Kidney (tissue), 13 donors: ENCODE measurements at regions not wholly inside any gene's neighbourhood (a gene's known extent, or its start where the extent isn't known, plus 50 kb on each side); places are given as distances from the start of the nearest gene placed in this dataset.

Experiments
- DNase-seq, 5 donors: peaks; one replicate each; pipeline ENCODE4 v3.0.0-alpha.2; 2013 to 2020
- FAIRE-seq: peaks from 2 replicates; lab custom pipeline; 2012; peaks lifted over from hg19 to GRCh38; lab: Jason Lieb, UNC
- H3K27ac ChIP-seq, 2 donors: one replicate each; pipeline ENCODE4 v1.7.0; 2013; ENCODE audit warnings: low read depth in 2 of 2, low read length in 2 of 2, inconsistent platforms in 1 of 2
- H3K27me3 ChIP-seq: one replicate; pipeline ENCODE4 v1.7.1; 2013; ENCODE audit warnings: low read length, inconsistent platforms; ENCODE audit not compliant: control insufficient read depth, insufficient read depth
- H3K36me3 ChIP-seq, 3 donors: one replicate each; pipeline versions ENCODE4 v1.7.0 to v1.7.1; 2013; ENCODE audit warnings: low read length in 3 of 3, control low read depth in 1 of 3, inconsistent platforms in 1 of 3; ENCODE audit not compliant: insufficient read depth in 3 of 3, control insufficient read depth in 2 of 3
- H3K4me1 ChIP-seq, 3 donors: one replicate each; pipeline versions ENCODE4 v1.7.0 to v1.7.1; 2013; ENCODE audit warnings: low read length in 3 of 3, inconsistent platforms in 1 of 3, low read depth in 1 of 3; ENCODE audit not compliant: control insufficient read depth in 2 of 3, insufficient read depth in 2 of 3
- H3K4me3 ChIP-seq, 3 donors: one replicate each; pipeline versions ENCODE4 v1.7.0 to v1.8.1; 2013; ENCODE audit warnings: low read length in 3 of 3, control low read depth in 1 of 3, inconsistent platforms in 1 of 3
- H3K9ac ChIP-seq, 3 donors: one replicate each; pipeline versions ENCODE4 v1.7.0 to v1.7.1; 2013; ENCODE audit warnings: low read length in 3 of 3, control low read depth in 1 of 3, inconsistent platforms in 1 of 3
- H3K9me3 ChIP-seq, 3 donors: one replicate each; pipeline versions ENCODE4 v1.7.0 to v1.7.1; 2013; ENCODE audit warnings: low read length in 3 of 3, control low read depth in 1 of 3, inconsistent platforms in 1 of 3; ENCODE audit not compliant: control insufficient read depth in 2 of 3, insufficient read depth in 1 of 3
- CTCF ChIP-seq: IDR thresholded peaks from 3 replicates; pipeline ENCODE4 v1.5.1; 2012; ENCODE audit warnings: mild to moderate bottlenecking, moderate library complexity, borderline replicate concordance; ENCODE audit not compliant: insufficient read depth; ENCODE audit errors: extremely low read depth
- intact Hi-C: fragments of 100-400 bp; cut with DNase I; formaldehyde crosslinking; loops from one replicate; pipeline ENCODE4 v1.11.1; 2022
- donor health status: control.
- donor health status: control.
- donor health status: control.
- donor health status: control.
- donor health status: control.
- donor health status: DM: yes; HTN: yes; CAD: no.
- donor health status: Normal renal cell carcinoma (clear cell type).

- no peak for DNase-seq
- H3K9ac ChIP-seq: no peak overlapping the region
- H3K27me3 ChIP-seq: no peaks in the 10 kb centered on the region
- H3K9me3 ChIP-seq: peaks cover 0 to 3% (median 0%) of the 10 kb centered on the region in 3 donors
- H3K36me3 ChIP-seq: no peaks in the 10 kb centered on the region
- no peak for FAIRE-seq
- intact Hi-C loops: no loop called here
- no peak for TF ChIP-seq CTCF
- H3K4me1 ChIP-seq: no peaks in the 10 kb centered on the region
- H3K4me3 ChIP-seq: no peak overlapping the region
- no peak overlapping the region for H3K27ac ChIP-seq
These were observed 95.9 kb downstream of the TBX3 start for GRCh38 chr12:114588061-114588460.

GRCh38 chr12:114580306-114580705, 103.7 kb downstream of the TBX3 start:
- no peaks in the 10 kb centered on the region for H3K4me1 ChIP-seq
- FAIRE-seq (no peak), DNase-seq (no peak)
- no peaks in the 10 kb centered on the region for H3K27me3 ChIP-seq
- TF ChIP-seq CTCF: no peak
- H3K9me3 ChIP-seq: no peaks in the 10 kb centered on the region
- no peak overlapping the region for H3K9ac ChIP-seq
- H3K27ac ChIP-seq: no peak overlapping the region
- no peak overlapping the region for H3K4me3 ChIP-seq
- H3K36me3 ChIP-seq: no peaks in the 10 kb centered on the region
- intact Hi-C loops: no loop called here

GRCh38 chr12:114579389-114579788, 104.6 kb downstream of the TBX3 start:
- no peak for DNase-seq
- no peak overlapping the region for H3K9ac ChIP-seq
- FAIRE-seq: no peak
- no peak overlapping the region for H3K4me3 ChIP-seq
- no peaks in the 10 kb centered on the region for H3K4me1 ChIP-seq
- no peak overlapping the region for H3K27ac ChIP-seq
- intact Hi-C loops: no loop called here
- H3K27me3 ChIP-seq: no peaks in the 10 kb centered on the region
- TF ChIP-seq CTCF: no peak
- no peaks in the 10 kb centered on the region for H3K9me3 ChIP-seq
- no peaks in the 10 kb centered on the region for H3K36me3 ChIP-seq

- no peak for FAIRE-seq
- intact Hi-C loops: no loop called here
- no peak for TF ChIP-seq CTCF
These were observed 121.3 kb downstream of the TBX3 start for GRCh38 chr12:114562654-114563053.

More at GRCh38 chr12:114562654-114563053, 121.3 kb downstream of the TBX3 start:
- H3K27me3 ChIP-seq: no peaks in the 10 kb centered on the region
- H3K9ac ChIP-seq: no peak overlapping the region
- no peaks in the 10 kb centered on the region for H3K36me3 ChIP-seq
- H3K4me1 ChIP-seq: no peaks in the 10 kb centered on the region
- no peak overlapping the region for H3K4me3 ChIP-seq
- no peaks in the 10 kb centered on the region for H3K9me3 ChIP-seq
- no peak overlapping the region for H3K27ac ChIP-seq
- no peak for DNase-seq
